Kidney epithelial cell (primary cell): ENCODE measurements at regions not wholly inside any gene's neighbourhood (a gene's known extent, or its start where the extent isn't known, plus 50 kb on each side); places are given as distances from the start of the nearest gene placed in this dataset.
A peak's percentile ranks its signal among the peaks of the same experiment; 100 is the strongest.

Source experiments
- DNase-seq: peaks from one replicate; pipeline ENCODE4 v3.0.0-alpha.2; 2010; ENCODE audit warnings: low read depth
- H3K27me3 ChIP-seq: 2 replicates; pipeline ENCODE4 v1.6.0; 2011; ENCODE audit warnings: low read length; ENCODE audit not compliant: control insufficient read depth, insufficient read depth
- H3K36me3 ChIP-seq: 2 replicates; pipeline ENCODE4 v1.5.1; 2011; ENCODE audit warnings: low read length; ENCODE audit not compliant: control insufficient read depth, insufficient read depth
- H3K4me3 ChIP-seq: 2 replicates; pipeline ENCODE4 v1.5.1; 2011; ENCODE audit warnings: low read depth, mild to moderate bottlenecking, control low read depth, low read length
- CTCF ChIP-seq: IDR thresholded peaks from 2 replicates; pipeline ENCODE4 v1.5.1; 2011; ENCODE audit warnings: mild to moderate bottlenecking, moderate library complexity, low read length, control low read depth, inconsistent platforms; ENCODE audit not compliant: insufficient read depth, poor library complexity, severe bottlenecking

- DNase-seq, result no peak
- Histone ChIP-seq H3K27me3 (no peaks in the 10 kb centered on the region), H3K4me3 (no peak overlapping the region), H3K36me3 (no peaks in the 10 kb centered on the region)
- no peak for TF ChIP-seq CTCF
These were observed 67.7 kb upstream of the ANO3 start for GRCh38 chr11:26264266-26264665.

- H3K36me3 ChIP-seq, result no peaks in the 10 kb centered on the region
- no peaks in the 10 kb centered on the region for H3K27me3 ChIP-seq
- H3K4me3 ChIP-seq, result no peak overlapping the region
- no peak for TF ChIP-seq CTCF
- no peak for DNase-seq
These were observed 62.8 kb upstream of the ANO3 start for GRCh38 chr11:26268980-26269660.

- Histone ChIP-seq H3K27me3 (no peaks in the 10 kb centered on the region), H3K4me3 (no peak overlapping the region), H3K36me3 (no peaks in the 10 kb centered on the region)
- no peak for DNase-seq
- no peak for TF ChIP-seq CTCF
These were observed 60.3 kb upstream of the ANO3 start for GRCh38 chr11:26271666-26272065.

DNA sequence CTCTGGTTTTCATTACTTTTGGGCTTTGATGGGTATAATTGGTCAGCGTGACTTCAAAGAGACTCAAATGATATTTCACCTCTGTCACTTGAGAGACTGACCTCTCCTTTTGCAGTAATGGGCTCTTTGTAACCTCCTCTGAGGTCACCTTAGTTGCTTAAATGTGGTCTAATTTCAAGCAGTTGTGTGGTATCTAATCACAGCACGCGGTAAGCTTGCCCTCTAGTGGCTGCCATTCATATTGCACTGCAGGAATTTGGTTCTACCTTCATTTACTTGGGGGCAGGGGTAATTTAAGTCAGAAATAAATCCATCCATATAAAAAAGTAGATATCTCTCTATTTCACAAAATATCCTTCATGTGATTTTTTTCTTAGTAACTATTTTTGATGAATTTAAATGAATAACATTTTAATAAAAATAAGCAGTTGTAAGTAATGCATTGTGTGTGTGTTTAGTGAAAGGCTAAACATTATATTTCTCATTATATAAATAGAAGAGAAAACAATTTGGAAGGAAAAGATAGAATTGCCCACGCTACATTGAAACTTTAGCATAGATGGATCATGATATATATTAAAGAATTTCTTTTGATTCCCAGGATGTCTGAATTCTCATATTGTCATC lies 55.0 kb upstream of the ANO3 start:
- DNase-seq, result peak; percentile 18
- Histone ChIP-seq H3K4me3 (no peak overlapping the region), H3K27me3 (no peaks in the 10 kb centered on the region), H3K36me3 (no peaks in the 10 kb centered on the region)
- TF ChIP-seq CTCF, result peak; percentile 96

DNA sequence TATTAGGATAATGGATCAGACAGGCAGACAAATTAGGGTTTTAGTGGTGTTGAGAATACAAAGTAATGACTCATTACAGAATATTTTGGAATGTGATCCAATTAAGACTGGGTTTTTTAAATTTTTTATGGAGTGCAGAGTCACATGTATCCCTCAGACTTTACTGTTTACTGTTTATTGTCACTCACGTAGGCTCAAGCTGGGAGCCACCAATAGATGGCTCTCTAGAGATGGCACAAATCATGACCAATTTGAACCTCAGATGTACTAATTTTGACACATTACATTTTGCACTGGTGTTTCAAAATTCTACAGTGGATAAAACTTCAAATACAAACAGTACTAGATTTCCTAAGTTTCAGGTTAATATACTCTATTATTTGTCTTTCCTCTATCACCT lies 53.6 kb upstream of the ANO3 start:
- DNase-seq, result no peak
- Histone ChIP-seq H3K27me3 (no peaks in the 10 kb centered on the region), H3K4me3 (no peak overlapping the region), H3K36me3 (no peaks in the 10 kb centered on the region)
- TF ChIP-seq CTCF, result no peak
